ENCODE measurements at regions not wholly inside any gene's neighbourhood (a gene's known extent, or its start where the extent isn't known, plus 50 kb on each side); places are given as distances from the start of the nearest gene placed in this dataset.

DNA sequence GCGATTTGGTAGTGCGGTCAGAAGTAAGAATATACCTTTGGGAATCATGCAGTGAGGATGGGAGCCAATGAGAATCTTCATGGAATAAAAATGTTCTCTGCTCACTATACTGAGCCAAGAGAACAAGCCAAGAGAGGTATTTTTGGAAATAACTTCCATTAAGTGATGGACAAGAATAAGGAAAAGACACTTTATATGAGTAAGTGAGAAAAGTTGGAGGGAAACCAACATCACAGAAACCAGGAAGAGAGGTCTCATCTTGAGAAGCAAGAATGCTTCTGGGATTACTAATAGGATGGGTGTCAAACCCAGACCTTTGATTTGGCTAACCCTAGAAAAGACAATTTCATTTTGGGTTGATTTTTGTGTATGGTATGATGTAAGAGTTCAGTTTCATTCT is 181.2 kb upstream of the JAG1 start:
- Histone ChIP-seq H3K4me3 (ENCODE audit: low read length in 3 of 3) (no peak overlapping the region), H3K4me1 (ENCODE audit: control insufficient read depth in 3 of 3, insufficient read depth in 3 of 3, low read length in 3 of 3) (peaks cover 4 to 14% (median 4%) of the 10 kb centered on the region in 3 donors), H3K9me3 (ENCODE audit: control insufficient read depth in 3 of 3, low read length in 3 of 3) (no peaks in the 10 kb centered on the region), H3K27ac (ENCODE audit: low read depth, low read length) (no peak overlapping the region), H3K9ac (ENCODE audit: low read depth in 1 of 3, low read length in 3 of 3) (no peak overlapping the region), H3K27me3 (ENCODE audit: control insufficient read depth in 3 of 3, insufficient read depth in 3 of 3, low read length in 3 of 3) (no peaks in the 10 kb centered on the region), H3K36me3 (ENCODE audit: control insufficient read depth in 3 of 3, insufficient read depth in 3 of 3, low read length in 3 of 3) (no peaks in the 10 kb centered on the region)

DNA sequence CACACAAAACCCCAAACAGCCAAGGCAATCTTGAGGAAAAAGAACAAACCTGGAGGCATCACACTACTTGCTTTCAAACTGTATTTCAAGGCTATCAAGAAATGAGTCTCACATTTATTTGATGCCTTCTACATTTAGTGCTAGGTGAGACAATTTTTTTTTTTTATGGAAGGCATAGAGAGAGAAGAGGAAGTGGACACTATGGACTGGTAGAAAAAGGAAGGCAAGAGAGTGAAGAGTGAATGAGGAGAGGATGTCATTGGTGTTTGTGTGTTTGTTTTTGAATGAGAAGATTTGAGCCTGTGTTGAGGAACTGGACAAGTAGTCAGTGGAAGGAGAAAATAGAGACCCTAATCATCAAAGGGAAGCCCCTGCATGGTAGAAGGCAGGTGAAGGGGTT is 182.0 kb upstream of the JAG1 start:
- H3K9me3 ChIP-seq (ENCODE audit: control insufficient read depth in 3 of 3, low read length in 3 of 3), result no peaks in the 10 kb centered on the region
- no peak overlapping the region for H3K27ac ChIP-seq (ENCODE audit: low read depth, low read length)
- H3K27me3 ChIP-seq (ENCODE audit: control insufficient read depth in 3 of 3, insufficient read depth in 3 of 3, low read length in 3 of 3), result no peaks in the 10 kb centered on the region
- H3K4me3 ChIP-seq (ENCODE audit: low read length in 3 of 3), result no peak overlapping the region
- peaks cover 4 to 14% (median 4%) of the 10 kb centered on the region in 3 donors for H3K4me1 ChIP-seq (ENCODE audit: control insufficient read depth in 3 of 3, insufficient read depth in 3 of 3, low read length in 3 of 3)
- H3K36me3 ChIP-seq (ENCODE audit: control insufficient read depth in 3 of 3, insufficient read depth in 3 of 3, low read length in 3 of 3), result no peaks in the 10 kb centered on the region
- no peak overlapping the region for H3K9ac ChIP-seq (ENCODE audit: low read depth in 1 of 3, low read length in 3 of 3)

DNA sequence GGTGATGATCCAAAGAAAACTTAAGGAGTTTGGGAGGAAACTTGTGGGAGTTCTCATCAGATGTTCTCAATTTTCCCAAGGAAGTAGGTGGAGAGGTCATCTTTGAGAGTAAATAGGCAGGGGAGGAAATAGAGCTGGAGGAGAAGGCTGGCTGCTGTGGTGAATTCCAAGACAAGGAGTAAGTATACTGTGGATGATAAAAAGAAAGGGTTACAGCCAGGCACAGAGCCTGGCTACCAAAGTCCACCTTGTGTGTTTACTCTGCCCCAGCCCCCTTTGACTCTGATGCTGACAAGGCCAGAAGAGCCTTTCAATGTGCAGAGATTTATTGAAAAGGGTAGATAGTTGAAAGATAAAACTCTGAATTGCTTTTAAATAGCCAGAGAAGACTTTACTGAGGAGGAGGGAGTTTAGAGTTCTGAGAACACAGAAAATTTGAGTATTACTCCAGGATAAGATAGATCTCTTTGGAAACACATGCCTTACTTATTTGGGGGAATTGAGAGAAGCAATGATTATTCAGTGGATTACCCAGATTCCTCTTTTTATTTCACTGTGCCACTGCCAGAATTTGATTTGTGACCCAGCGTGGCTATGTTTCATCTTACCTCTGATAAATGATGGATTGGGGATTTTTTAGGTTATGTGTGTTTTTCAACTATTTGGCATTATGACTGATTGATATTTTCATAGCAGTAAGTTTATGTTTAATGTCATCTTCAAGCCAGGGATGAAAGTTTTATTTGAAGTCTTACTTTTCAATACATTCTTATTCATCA is 182.6 kb upstream of the JAG1 start:
- Histone ChIP-seq H3K9me3 (ENCODE audit: control insufficient read depth in 3 of 3, low read length in 3 of 3) (no peaks in the 10 kb centered on the region), H3K4me1 (ENCODE audit: control insufficient read depth in 3 of 3, insufficient read depth in 3 of 3, low read length in 3 of 3) (peaks cover 4 to 14% (median 4%) of the 10 kb centered on the region in 3 donors), H3K27ac (ENCODE audit: low read depth, low read length) (peak overlapping the region; percentile 13)

DNA sequence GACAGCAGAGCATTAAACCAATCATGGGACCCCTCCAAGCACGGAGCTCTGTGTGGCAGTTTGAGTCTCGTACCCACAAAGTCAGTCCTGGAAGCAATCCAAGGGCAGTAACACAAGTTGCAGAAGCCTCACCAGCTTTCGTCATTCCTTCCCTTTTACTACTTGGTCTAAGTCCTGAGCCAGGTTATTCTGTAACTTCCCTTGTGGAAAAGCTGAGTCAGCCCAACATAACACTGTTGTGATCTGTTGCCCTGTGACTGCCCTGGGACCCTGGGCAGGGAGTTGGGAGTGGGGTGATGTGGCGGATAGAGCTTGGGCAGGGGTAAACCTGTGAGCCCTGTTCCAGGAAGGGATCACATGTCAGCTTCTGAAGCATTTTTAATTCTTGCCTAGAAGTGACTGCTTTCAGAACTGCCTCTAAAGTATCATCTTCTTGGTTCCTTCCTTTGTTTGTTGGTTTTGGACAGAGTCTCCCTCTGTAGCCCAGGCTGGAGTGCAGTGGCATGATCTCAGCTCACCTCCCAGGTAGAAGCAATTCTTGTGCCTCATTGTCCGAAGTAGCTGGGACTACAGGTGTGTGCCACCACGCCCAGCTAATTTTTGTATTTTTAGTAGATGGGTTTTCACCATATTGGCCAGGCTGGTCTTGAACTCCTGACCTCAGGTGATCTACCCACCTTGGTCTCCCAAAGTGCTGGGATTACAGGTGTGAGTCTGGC is 183.7 kb upstream of the JAG1 start:
- Histone ChIP-seq H3K4me3 (ENCODE audit: low read length in 3 of 3) (no peak overlapping the region), H3K4me1 (ENCODE audit: control insufficient read depth in 3 of 3, insufficient read depth in 3 of 3, low read length in 3 of 3) (peaks cover 4 to 14% (median 4%) of the 10 kb centered on the region in 3 donors), H3K9ac (ENCODE audit: low read depth in 1 of 3, low read length in 3 of 3) (no peak overlapping the region), H3K27ac (ENCODE audit: low read depth, low read length) (peak overlapping the region; percentile 5), H3K36me3 (ENCODE audit: control insufficient read depth in 3 of 3, insufficient read depth in 3 of 3, low read length in 3 of 3) (no peaks in the 10 kb centered on the region), H3K27me3 (ENCODE audit: control insufficient read depth in 3 of 3, insufficient read depth in 3 of 3, low read length in 3 of 3) (no peaks in the 10 kb centered on the region), H3K9me3 (ENCODE audit: control insufficient read depth in 3 of 3, low read length in 3 of 3) (no peaks in the 10 kb centered on the region)

More for the DNA sequence above, 182.6 kb upstream of the JAG1 start:
- no peak overlapping the region for H3K9ac ChIP-seq (ENCODE audit: low read depth in 1 of 3, low read length in 3 of 3)
- H3K27me3 ChIP-seq (ENCODE audit: control insufficient read depth in 3 of 3, insufficient read depth in 3 of 3, low read length in 3 of 3), result no peaks in the 10 kb centered on the region
- H3K36me3 ChIP-seq (ENCODE audit: control insufficient read depth in 3 of 3, insufficient read depth in 3 of 3, low read length in 3 of 3), result no peaks in the 10 kb centered on the region
- H3K4me3 ChIP-seq (ENCODE audit: low read length in 3 of 3), result no peak overlapping the region

DNA sequence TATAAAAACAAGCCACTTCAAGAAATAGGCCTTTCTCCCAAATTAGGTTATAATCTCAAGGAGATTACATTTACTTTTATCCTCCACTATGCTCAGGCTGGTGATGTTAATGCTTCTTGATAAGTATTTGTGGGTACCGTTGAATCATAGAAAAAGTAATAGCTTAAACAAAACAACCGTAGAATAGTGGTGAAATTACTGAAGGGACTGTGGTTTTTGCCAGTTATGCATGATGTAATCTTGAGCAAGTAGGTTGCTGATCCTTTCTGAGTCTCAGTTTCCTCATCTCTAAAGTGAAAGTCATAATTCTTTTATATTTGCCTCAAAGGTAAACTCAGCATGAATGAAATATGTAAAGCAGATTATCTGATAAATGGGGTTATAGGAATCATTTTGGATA is 187.3 kb upstream of the JAG1 start:
- H3K27me3 ChIP-seq (ENCODE audit: control insufficient read depth in 3 of 3, insufficient read depth in 3 of 3, low read length in 3 of 3), result no peaks in the 10 kb centered on the region
- no peak overlapping the region for H3K9ac ChIP-seq (ENCODE audit: low read depth in 1 of 3, low read length in 3 of 3)
- H3K9me3 ChIP-seq (ENCODE audit: control insufficient read depth in 3 of 3, low read length in 3 of 3), result no peaks in the 10 kb centered on the region
- no peak overlapping the region for H3K4me3 ChIP-seq (ENCODE audit: low read length in 3 of 3)
- H3K27ac ChIP-seq (ENCODE audit: low read depth, low read length), result no peak overlapping the region
- H3K4me1 ChIP-seq (ENCODE audit: control insufficient read depth in 3 of 3, insufficient read depth in 3 of 3, low read length in 3 of 3), result peaks cover 9 to 20% (median 17%) of the 10 kb centered on the region in 3 donors
- no peaks in the 10 kb centered on the region for H3K36me3 ChIP-seq (ENCODE audit: control insufficient read depth in 3 of 3, insufficient read depth in 3 of 3, low read length in 3 of 3)

DNA sequence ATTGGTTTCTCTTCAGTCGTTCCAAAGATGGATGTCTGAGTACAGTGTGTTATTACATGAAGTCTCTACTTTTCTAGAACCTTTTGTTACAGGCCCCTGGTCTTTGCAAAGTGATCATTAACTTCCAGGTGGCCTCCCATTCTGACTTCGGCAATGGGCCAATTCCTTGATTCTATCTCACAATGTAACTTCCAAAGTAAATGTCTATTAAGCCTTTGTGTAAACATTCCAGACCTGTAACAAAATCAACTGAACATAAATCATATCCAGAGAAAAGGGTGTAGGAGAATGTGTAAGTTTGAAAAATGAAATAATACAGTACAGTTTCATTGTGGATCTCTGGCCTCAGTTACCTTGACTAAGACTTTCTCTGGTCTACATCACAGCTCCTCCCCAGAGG is 187.8 kb upstream of the JAG1 start:
- no peaks in the 10 kb centered on the region for H3K36me3 ChIP-seq (ENCODE audit: control insufficient read depth in 3 of 3, insufficient read depth in 3 of 3, low read length in 3 of 3)
- H3K27ac ChIP-seq (ENCODE audit: low read depth, low read length), result no peak overlapping the region
- H3K4me1 ChIP-seq (ENCODE audit: control insufficient read depth in 3 of 3, insufficient read depth in 3 of 3, low read length in 3 of 3), result peaks cover 9 to 18% (median 17%) of the 10 kb centered on the region in 3 donors

DNA sequence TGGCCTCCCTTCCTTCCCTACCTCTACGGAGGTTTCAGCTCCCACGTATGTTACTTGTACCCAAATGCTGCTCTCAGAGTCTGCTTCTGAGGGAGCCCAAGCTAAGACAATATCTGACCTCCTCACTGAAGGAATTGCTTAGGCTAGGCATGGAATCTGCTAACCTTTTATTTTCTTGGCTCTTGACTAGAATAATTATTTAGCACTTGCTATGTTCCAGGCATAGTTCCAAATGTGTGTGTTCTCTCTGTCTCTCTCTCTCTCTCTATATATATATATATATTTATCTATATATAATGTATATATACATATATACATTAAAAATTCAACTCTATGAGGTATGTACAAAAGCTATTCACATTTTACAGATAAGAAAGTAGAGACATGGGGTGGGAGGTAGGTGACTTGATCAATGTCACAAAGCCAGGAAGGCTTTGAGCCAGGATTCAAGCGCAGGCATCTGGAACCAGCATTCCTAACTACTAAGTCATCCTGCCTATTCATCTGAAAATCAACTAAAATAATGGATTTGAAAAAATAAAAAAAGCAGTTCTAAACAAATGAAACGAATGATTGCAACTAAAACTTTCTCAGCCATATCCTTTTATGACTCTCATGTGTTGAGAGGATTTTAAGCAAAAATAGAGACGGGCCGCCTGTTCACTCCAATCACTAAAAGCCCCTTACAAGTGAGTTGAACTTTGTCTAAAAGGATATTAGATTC is 189.7 kb upstream of the JAG1 start:
- Histone ChIP-seq H3K27me3 (ENCODE audit: control insufficient read depth in 3 of 3, insufficient read depth in 3 of 3, low read length in 3 of 3) (no peaks in the 10 kb centered on the region), H3K9ac (ENCODE audit: low read depth in 1 of 3, low read length in 3 of 3) (no peak overlapping the region), H3K9me3 (ENCODE audit: control insufficient read depth in 3 of 3, low read length in 3 of 3) (no peaks in the 10 kb centered on the region), H3K27ac (ENCODE audit: low read depth, low read length) (peak overlapping the region; percentile 53), H3K4me1 (ENCODE audit: control insufficient read depth in 3 of 3, insufficient read depth in 3 of 3, low read length in 3 of 3) (peaks cover 9 to 14% (median 12%) of the 10 kb centered on the region in 3 donors), H3K36me3 (ENCODE audit: control insufficient read depth in 3 of 3, insufficient read depth in 3 of 3, low read length in 3 of 3) (no peaks in the 10 kb centered on the region), H3K4me3 (ENCODE audit: low read length in 3 of 3) (no peak overlapping the region)

More for the DNA sequence above, 187.8 kb upstream of the JAG1 start:
- H3K9ac ChIP-seq (ENCODE audit: low read depth in 1 of 3, low read length in 3 of 3), result no peak overlapping the region
- H3K9me3 ChIP-seq (ENCODE audit: control insufficient read depth in 3 of 3, low read length in 3 of 3), result no peaks in the 10 kb centered on the region
- H3K4me3 ChIP-seq (ENCODE audit: low read length in 3 of 3), result no peak overlapping the region
- no peaks in the 10 kb centered on the region for H3K27me3 ChIP-seq (ENCODE audit: control insufficient read depth in 3 of 3, insufficient read depth in 3 of 3, low read length in 3 of 3)

DNA sequence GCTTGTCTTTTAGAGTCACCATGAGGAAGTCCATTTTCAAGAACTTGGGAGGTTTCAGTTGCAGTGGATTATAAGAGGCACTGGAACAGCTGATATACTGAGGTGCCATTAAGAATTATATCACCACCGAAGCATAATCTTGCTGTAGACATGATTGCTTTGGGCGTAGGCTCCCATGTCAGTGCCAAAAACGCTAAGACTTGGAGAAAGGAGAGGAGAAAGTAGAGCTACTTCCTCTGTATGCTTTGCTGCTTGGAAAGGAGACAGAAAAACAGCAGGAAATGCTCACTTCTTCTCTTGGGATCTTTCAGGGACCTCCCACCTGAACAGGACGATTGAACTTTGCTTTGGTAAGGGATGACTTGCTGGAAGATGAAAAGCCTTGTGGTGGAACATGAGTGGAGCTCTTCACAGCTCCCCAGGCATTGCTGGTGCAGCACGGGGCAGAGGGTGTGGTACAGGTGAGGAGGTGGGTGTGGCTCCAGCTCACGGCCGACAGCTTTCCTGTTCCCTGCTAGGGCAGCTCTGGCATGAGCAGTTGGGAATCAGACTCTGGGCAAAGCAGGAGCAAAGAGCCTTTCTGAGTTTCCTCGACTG is 190.4 kb upstream of the JAG1 start:
- Histone ChIP-seq H3K27me3 (ENCODE audit: control insufficient read depth in 3 of 3, insufficient read depth in 3 of 3, low read length in 3 of 3) (no peaks in the 10 kb centered on the region), H3K9me3 (ENCODE audit: control insufficient read depth in 3 of 3, low read length in 3 of 3) (no peaks in the 10 kb centered on the region), H3K4me1 (ENCODE audit: control insufficient read depth in 3 of 3, insufficient read depth in 3 of 3, low read length in 3 of 3) (peaks cover 9 to 14% (median 12%) of the 10 kb centered on the region in 3 donors), H3K4me3 (ENCODE audit: low read length in 3 of 3) (peak overlapping the region in 2 of 3 donors; percentile 14 to 33), H3K9ac (ENCODE audit: low read depth in 1 of 3, low read length in 3 of 3) (no peak overlapping the region), H3K27ac (ENCODE audit: low read depth, low read length) (peak overlapping the region; percentile 53), H3K36me3 (ENCODE audit: control insufficient read depth in 3 of 3, insufficient read depth in 3 of 3, low read length in 3 of 3) (no peaks in the 10 kb centered on the region)

DNA sequence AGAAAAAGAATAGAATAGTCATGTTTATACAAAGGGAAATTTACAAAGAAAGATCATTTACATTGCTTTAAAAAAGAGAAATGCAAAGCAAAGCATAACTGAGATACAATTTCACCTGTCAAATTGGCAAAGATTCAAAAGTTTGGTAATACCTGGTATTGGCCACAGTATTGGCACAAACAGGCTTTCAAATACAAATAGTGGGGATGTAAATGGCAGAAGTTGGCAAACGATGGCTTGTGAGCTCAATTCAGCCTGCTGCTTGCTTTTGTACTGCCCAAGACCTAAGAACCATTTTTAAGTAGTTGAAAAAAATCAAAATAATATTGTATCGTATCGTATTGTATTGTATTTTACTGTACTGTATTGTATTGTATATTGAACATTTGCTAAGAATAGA is 194.5 kb upstream of the JAG1 start:
- Histone ChIP-seq H3K4me3 (ENCODE audit: low read length in 3 of 3) (no peak overlapping the region), H3K4me1 (ENCODE audit: control insufficient read depth in 3 of 3, insufficient read depth in 3 of 3, low read length in 3 of 3) (peaks cover 9 to 14% (median 9%) of the 10 kb centered on the region in 3 donors), H3K9ac (ENCODE audit: low read depth in 1 of 3, low read length in 3 of 3) (no peak overlapping the region)

More for the DNA sequence above, 194.5 kb upstream of the JAG1 start:
- Histone ChIP-seq H3K27ac (ENCODE audit: low read depth, low read length) (no peak overlapping the region), H3K36me3 (ENCODE audit: control insufficient read depth in 3 of 3, insufficient read depth in 3 of 3, low read length in 3 of 3) (no peaks in the 10 kb centered on the region), H3K27me3 (ENCODE audit: control insufficient read depth in 3 of 3, insufficient read depth in 3 of 3, low read length in 3 of 3) (no peaks in the 10 kb centered on the region), H3K9me3 (ENCODE audit: control insufficient read depth in 3 of 3, low read length in 3 of 3) (no peaks in the 10 kb centered on the region)

Data from skeletal muscle tissue (tissue), 3 donors.